ENCODE measurements at regions not wholly inside any gene's neighbourhood (a gene's known extent, or its start where the extent isn't known, plus 50 kb on each side); places are given as distances from the start of the nearest gene placed in this dataset.

GRCh38 chr9:8019636-8020035, 220.1 kb upstream of the DMAC1 start:
- WGBS, 2 donors, result 42% methylated on average over 3 of the region's 3 CpGs
- no peak for ATAC-seq

GRCh38 chr9:8014997-8015682, 215.6 kb upstream of the DMAC1 start:
- Histone ChIP-seq H3K36me3 (replicated peaks in 1 of 2; ENCODE audit: insufficient read depth in 1 of 2, low read depth in 2 of 2) (no peaks in the 10 kb centered on the region), H3K4me1 (no peaks in the 10 kb centered on the region), H3K4me3 (no peak overlapping the region), H3K27me3 (no peaks in the 10 kb centered on the region), H3K27ac (no peak overlapping the region), H3K9me3 (no peaks in the 10 kb centered on the region)
- intact Hi-C loops (cut with DNase I), result no loop called here
- DNase-seq (no peak), ATAC-seq (no peak)
- TF ChIP-seq POLR2A (IDR thresholded peaks at IDR 0.05), result no peak
- TF ChIP-seq CTCF (IDR thresholded peaks at IDR 0.05), result no peak
- WGBS, 2 donors, result 65 to 82% methylated on average over 2 of the region's 2 CpGs

More at GRCh38 chr9:8019636-8020035, 220.1 kb upstream of the DMAC1 start:
- DNase-seq, result no peak
- no peaks in the 10 kb centered on the region for H3K27me3 ChIP-seq
- no peak overlapping the region for H3K4me3 ChIP-seq
- intact Hi-C loops (cut with DNase I), result no loop called here
- H3K27ac ChIP-seq, result no peak overlapping the region
- H3K9me3 ChIP-seq, result no peaks in the 10 kb centered on the region
- H3K4me1 ChIP-seq, result no peaks in the 10 kb centered on the region
- no peaks in the 10 kb centered on the region for H3K36me3 ChIP-seq (replicated peaks in 1 of 2; ENCODE audit: insufficient read depth in 1 of 2, low read depth in 2 of 2)
- TF ChIP-seq CTCF (IDR thresholded peaks at IDR 0.05), result no peak
- TF ChIP-seq POLR2A (IDR thresholded peaks at IDR 0.05), result no peak

DNA sequence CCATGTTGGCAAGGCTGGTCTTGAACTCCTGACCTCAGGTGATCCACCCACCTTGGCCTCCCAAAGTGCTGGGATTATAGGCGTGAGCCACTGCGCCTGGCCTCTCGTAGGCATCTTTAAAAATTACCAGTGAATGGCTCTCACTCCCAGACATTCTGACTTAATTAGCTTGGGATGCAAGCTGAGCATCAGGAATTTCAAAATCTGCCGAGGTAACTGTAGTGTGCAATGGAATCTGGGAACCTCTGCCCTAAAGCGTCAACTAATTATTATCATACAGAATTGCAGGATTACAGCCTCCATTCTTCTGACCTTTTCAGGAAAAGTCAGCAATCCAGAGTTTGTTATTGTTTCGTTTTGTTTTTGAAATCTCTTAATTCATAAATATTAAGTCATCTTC, 213.4 kb upstream of the DMAC1 start:
- DNase-seq, result no peak
- WGBS, 2 donors, result 68 to 71% methylated on average over 3 to 6 of the region's 6 CpGs
- no peak overlapping the region for H3K4me3 ChIP-seq
- H3K4me1 ChIP-seq, result no peaks in the 10 kb centered on the region
- TF ChIP-seq POLR2A (IDR thresholded peaks at IDR 0.05) (no peak), CTCF (IDR thresholded peaks at IDR 0.05) (no peak)
- no peaks in the 10 kb centered on the region for H3K27me3 ChIP-seq
- H3K36me3 ChIP-seq (replicated peaks in 1 of 2; ENCODE audit: insufficient read depth in 1 of 2, low read depth in 2 of 2), result no peaks in the 10 kb centered on the region
- no peaks in the 10 kb centered on the region for H3K9me3 ChIP-seq
- no peak overlapping the region for H3K27ac ChIP-seq
- no peak for ATAC-seq
- intact Hi-C loops (cut with DNase I), result no loop called here

GRCh38 chr9:8011974-8012373, 212.4 kb upstream of the DMAC1 start:
- no peaks in the 10 kb centered on the region for H3K4me1 ChIP-seq
- no peaks in the 10 kb centered on the region for H3K36me3 ChIP-seq (replicated peaks in 1 of 2; ENCODE audit: insufficient read depth in 1 of 2, low read depth in 2 of 2)
- DNase-seq (no peak), ATAC-seq (no peak)
- WGBS, 2 donors, result 3 to 14% methylated on average over 1 of the region's 1 CpG
- TF ChIP-seq CTCF (IDR thresholded peaks at IDR 0.05), result no peak
- H3K27ac ChIP-seq, result no peak overlapping the region
- no peaks in the 10 kb centered on the region for H3K9me3 ChIP-seq
- H3K27me3 ChIP-seq, result no peaks in the 10 kb centered on the region
- intact Hi-C loops (cut with DNase I), result no loop called here
- no peak overlapping the region for H3K4me3 ChIP-seq

GRCh38 chr9:7996558-7996957, 197.0 kb upstream of the DMAC1 start:
- no peak for ATAC-seq
- 55 to 70% methylated on average over 1 of the region's 1 CpG for WGBS, 2 donors

More at GRCh38 chr9:7996558-7996957, 197.0 kb upstream of the DMAC1 start:
- no peaks in the 10 kb centered on the region for H3K9me3 ChIP-seq
- H3K36me3 ChIP-seq (replicated peaks in 1 of 2; ENCODE audit: insufficient read depth in 1 of 2, low read depth in 2 of 2), result no peaks in the 10 kb centered on the region
- H3K4me3 ChIP-seq, result no peak overlapping the region
- H3K27me3 ChIP-seq, result no peaks in the 10 kb centered on the region
- DNase-seq, result no peak
- intact Hi-C loops (cut with DNase I), result no loop called here
- H3K27ac ChIP-seq, result no peak overlapping the region
- no peaks in the 10 kb centered on the region for H3K4me1 ChIP-seq
- TF ChIP-seq CTCF (IDR thresholded peaks at IDR 0.05), result no peak
- no peak for TF ChIP-seq POLR2A (IDR thresholded peaks at IDR 0.05)

Data from body of pancreas (tissue), 4 donors.